Mesendoderm (in vitro differentiated cells): ENCODE measurements at regions not wholly inside any gene's neighbourhood (a gene's known extent, or its start where the extent isn't known, plus 50 kb on each side); places are given as distances from the start of the nearest gene placed in this dataset.
A peak's percentile ranks its signal among the peaks of the same experiment; 100 is the strongest.

ENCODE experiments used
- DNase-seq: peaks from one replicate; pipeline ENCODE4 v3.0.0; 2013
- H2AK5ac ChIP-seq: 2 replicates; pipeline ENCODE4 v1.6.1; 2013; ENCODE audit warnings: low read length, inconsistent platforms
- H2BK120ac ChIP-seq: 2 replicates; pipeline ENCODE4 v1.6.1; 2013; ENCODE audit warnings: low read depth, mild to moderate bottlenecking, low read length, moderate library complexity, mixed read lengths
- H2BK15ac ChIP-seq: replicated peaks from 2 replicates; pipeline ENCODE4 v1.6.1; 2013; ENCODE audit warnings: low read depth, mild to moderate bottlenecking, moderate library complexity
- H2BK5ac ChIP-seq: 2 replicates; pipeline ENCODE4 v1.6.1; 2013; ENCODE audit warnings: low read length, inconsistent platforms
- H3K18ac ChIP-seq: 2 replicates; pipeline ENCODE4 v1.6.1; 2013; ENCODE audit warnings: mild to moderate bottlenecking, low read length, mixed read lengths
- H3K23ac ChIP-seq: one replicate; pipeline ENCODE4 v1.6.1; 2013; ENCODE audit warnings: low read length
- H3K27ac ChIP-seq: 2 replicates; pipeline ENCODE4 v1.5.1; 2013; ENCODE audit warnings: low read depth, mild to moderate bottlenecking, inconsistent platforms, low read length, moderate library complexity
- H3K27me3 ChIP-seq: 2 replicates; pipeline ENCODE4 v1.6.1; 2013; ENCODE audit warnings: low read length, control low read depth, mild to moderate bottlenecking, inconsistent platforms; ENCODE audit not compliant: insufficient read depth, poor library complexity
- H3K36me3 ChIP-seq: 2 replicates; pipeline ENCODE4 v1.6.1; 2013; ENCODE audit warnings: low read length, inconsistent platforms; ENCODE audit not compliant: control insufficient read depth, insufficient read depth
- H3K4ac ChIP-seq: one replicate; pipeline ENCODE4 v1.6.1; 2013; ENCODE audit warnings: low read depth, mild to moderate bottlenecking, low read length, moderate library complexity
- H3K4me1 ChIP-seq: 2 replicates; pipeline ENCODE4 v1.6.1; 2013; ENCODE audit warnings: low read depth, low read length, inconsistent platforms; ENCODE audit not compliant: control insufficient read depth
- H3K4me2 ChIP-seq: 2 replicates; pipeline ENCODE4 v1.6.1; 2013; ENCODE audit warnings: low read length
- H3K4me3 ChIP-seq: 2 replicates; pipeline ENCODE4 v1.5.1; 2013; ENCODE audit warnings: mild to moderate bottlenecking, low read length
- H3K56ac ChIP-seq: one replicate; pipeline ENCODE4 v1.6.1; 2013; ENCODE audit warnings: low read length
- H3K79me1 ChIP-seq: 2 replicates; pipeline ENCODE4 v1.6.1; 2013; ENCODE audit warnings: low read length, inconsistent platforms
- H3K79me2 ChIP-seq: 2 replicates; pipeline ENCODE4 v1.6.1; 2013; ENCODE audit warnings: mild to moderate bottlenecking, low read length; ENCODE audit not compliant: control insufficient read depth, insufficient read depth
- H3K9ac ChIP-seq: 2 replicates; pipeline ENCODE4 v1.6.1; 2013; ENCODE audit warnings: low read length, inconsistent platforms
- H4K5ac ChIP-seq: one replicate; pipeline ENCODE4 v1.6.1; 2013; ENCODE audit warnings: low read length
- H4K8ac ChIP-seq: one replicate; pipeline ENCODE4 v1.6.1; 2013; ENCODE audit warnings: low read depth, mild to moderate bottlenecking, control low read depth, low read length, moderate library complexity
- WGBS: extraction: QIAGEN DNeasy Blood & Tissue Kit; methylation state at CpG from one replicate; pipeline ENCODE4 v1.1.7; 2013; ENCODE audit warnings: low lambda C conversion rate, missing lambda C conversion rate; ENCODE audit not compliant: insufficient coverage; ENCODE audit errors: extremely low coverage; 5-methylcytosine and 5-hydroxymethylcytosine counted together

GRCh38 chr5:34490506-34491250 is 165.4 kb upstream of the RAI14 start:
- Histone ChIP-seq H3K4me1 (peaks cover 9% of the 10 kb centered on the region), H4K5ac (no peak overlapping the region), H3K56ac (peak overlapping the region; percentile 62), H3K36me3 (no peaks in the 10 kb centered on the region), H3K79me1 (no peaks in the 10 kb centered on the region), H4K8ac (no peak overlapping the region), H3K27ac (peak overlapping the region; percentile 51), H3K4ac (no peak overlapping the region), H2BK15ac (no peak overlapping the region), H2BK120ac (peak overlapping the region; percentile 18), H3K9ac (peak overlapping the region; percentile 43), H3K18ac (peak overlapping the region; percentile 15), H3K4me2 (peak overlapping the region; percentile 2), H3K79me2 (no peaks in the 10 kb centered on the region), H2AK5ac (no peak overlapping the region), H3K27me3 (no peaks in the 10 kb centered on the region), H3K23ac (no peak overlapping the region), H2BK5ac (no peak overlapping the region), H3K4me3 (no peak overlapping the region)
- WGBS = no CpG with 5 or more reads among the region's 14 CpGs
- peak; percentile 83 for DNase-seq

- no peak overlapping the region for H2BK5ac ChIP-seq
- no CpG with 5 or more reads among the region's 6 CpGs for WGBS
- no peaks in the 10 kb centered on the region for H3K79me1 ChIP-seq
- peak overlapping the region; percentile 54 for H2BK120ac ChIP-seq
- no peak overlapping the region for H4K8ac ChIP-seq
- no peak overlapping the region for H3K4me2 ChIP-seq
- H3K18ac ChIP-seq = peak overlapping the region; percentile 36
- peak overlapping the region; percentile 62 for H3K56ac ChIP-seq
- no peaks in the 10 kb centered on the region for H3K27me3 ChIP-seq
- H2BK15ac ChIP-seq = no peak overlapping the region
- no peak overlapping the region for H4K5ac ChIP-seq
- H3K23ac ChIP-seq = no peak overlapping the region
- no peak overlapping the region for H3K4me3 ChIP-seq
- peak overlapping the region; percentile 51 for H3K27ac ChIP-seq
- H3K4me1 ChIP-seq = peaks cover 9% of the 10 kb centered on the region
- no peak overlapping the region for H2AK5ac ChIP-seq
- DNase-seq = no peak
- H3K36me3 ChIP-seq = no peaks in the 10 kb centered on the region
- peak overlapping the region; percentile 37 for H3K4ac ChIP-seq
- no peaks in the 10 kb centered on the region for H3K79me2 ChIP-seq
- peak overlapping the region; percentile 43 for H3K9ac ChIP-seq
These were observed 164.9 kb upstream of the RAI14 start for GRCh38 chr5:34491251-34491620.

- no peak for DNase-seq
- Histone ChIP-seq H3K23ac (no peak overlapping the region), H2BK120ac (no peak overlapping the region), H3K56ac (no peak overlapping the region), H4K5ac (no peak overlapping the region), H3K36me3 (no peaks in the 10 kb centered on the region), H3K79me1 (no peaks in the 10 kb centered on the region), H3K27ac (no peak overlapping the region), H3K4me1 (peaks cover 7% of the 10 kb centered on the region), H3K4me2 (no peak overlapping the region), H3K79me2 (no peaks in the 10 kb centered on the region), H3K4me3 (no peak overlapping the region), H2BK5ac (no peak overlapping the region), H2AK5ac (no peak overlapping the region), H4K8ac (no peak overlapping the region), H3K9ac (no peak overlapping the region), H3K18ac (no peak overlapping the region), H2BK15ac (no peak overlapping the region), H3K27me3 (no peaks in the 10 kb centered on the region), H3K4ac (no peak overlapping the region)
- no CpG with 5 or more reads among the region's 3 CpGs for WGBS
These were observed 161.9 kb upstream of the RAI14 start for GRCh38 chr5:34494111-34494755.

- H3K79me1 ChIP-seq = no peaks in the 10 kb centered on the region
- no peaks in the 10 kb centered on the region for H3K27me3 ChIP-seq
- H2BK15ac ChIP-seq = no peak overlapping the region
- no peaks in the 10 kb centered on the region for H3K79me2 ChIP-seq
- H3K27ac ChIP-seq = no peak overlapping the region
- no peak overlapping the region for H3K56ac ChIP-seq
- no CpG with 5 or more reads among the region's 4 CpGs for WGBS
- H3K4me1 ChIP-seq = peaks cover 7% of the 10 kb centered on the region
- H2AK5ac ChIP-seq = no peak overlapping the region
- H4K5ac ChIP-seq = no peak overlapping the region
- H3K9ac ChIP-seq = no peak overlapping the region
- no peak overlapping the region for H2BK5ac ChIP-seq
- no peak for DNase-seq
- H2BK120ac ChIP-seq = no peak overlapping the region
- H3K18ac ChIP-seq = no peak overlapping the region
- no peaks in the 10 kb centered on the region for H3K36me3 ChIP-seq
- no peak overlapping the region for H3K4me2 ChIP-seq
- H3K4me3 ChIP-seq = no peak overlapping the region
- H3K4ac ChIP-seq = no peak overlapping the region
- no peak overlapping the region for H4K8ac ChIP-seq
- H3K23ac ChIP-seq = no peak overlapping the region
These were observed 160.9 kb upstream of the RAI14 start for GRCh38 chr5:34495178-34495577.

GRCh38 chr5:34496260-34496691 is 159.9 kb upstream of the RAI14 start:
- DNase-seq = peak; percentile 75
- Histone ChIP-seq H2BK15ac (no peak overlapping the region), H3K4ac (no peak overlapping the region), H3K4me2 (no peak overlapping the region), H3K36me3 (no peaks in the 10 kb centered on the region), H3K9ac (no peak overlapping the region), H3K56ac (no peak overlapping the region), H3K79me2 (no peaks in the 10 kb centered on the region), H4K8ac (no peak overlapping the region), H2BK120ac (no peak overlapping the region), H2BK5ac (no peak overlapping the region), H3K18ac (no peak overlapping the region), H3K23ac (no peak overlapping the region), H3K27ac (no peak overlapping the region), H3K4me3 (no peak overlapping the region), H2AK5ac (no peak overlapping the region), H4K5ac (no peak overlapping the region), H3K27me3 (no peaks in the 10 kb centered on the region), H3K4me1 (peaks cover 2% of the 10 kb centered on the region), H3K79me1 (no peaks in the 10 kb centered on the region)
- no CpG with 5 or more reads among the region's 13 CpGs for WGBS
